Sciatic nerve (tissue), 2 donors: ENCODE measurements at regions not wholly inside any gene's neighbourhood (a gene's known extent, or its start where the extent isn't known, plus 50 kb on each side); places are given as distances from the start of the nearest gene placed in this dataset.

ENCODE experiments used
- ATAC-seq: fragments of 200-7000 bp; cut with Tn5 transposase; one replicate; pipeline ENCODE4 v1.9.1; 2020; ENCODE audit warnings: mild to moderate bottlenecking, moderate library complexity
- DNase-seq: peaks from one replicate; pipeline ENCODE4 v3.0.0-alpha.2; 2020; ENCODE audit warnings: low spot score
- intact Hi-C: fragments of 100-400 bp; cut with DNase I; formaldehyde crosslinking; loops from one replicate; pipeline ENCODE4 v1.14.2; 2022
- donor health status: DM: no; HTN: no; CAD: no.
- donor health status: DM: no; HTN: no; CAD: no.

GRCh38 chr3:162195147-162195546, 698.5 kb downstream of the OTOL1 start:
- intact Hi-C loops = no loop called here
- ATAC-seq (no peak), DNase-seq (no peak)

- no peak for ATAC-seq
- no peak for DNase-seq
- intact Hi-C loops = no loop called here
Observed at GRCh38 chr3:162196964-162197363, 700.4 kb downstream of the OTOL1 start.

GRCh38 chr3:162200836-162201235, 704.2 kb downstream of the OTOL1 start:
- ATAC-seq (no peak), DNase-seq (no peak)
- intact Hi-C loops = no loop called here

- DNase-seq (no peak), ATAC-seq (no peak)
- intact Hi-C loops = no loop called here
Observed at GRCh38 chr3:162206648-162207047, 710.0 kb downstream of the OTOL1 start.

GRCh38 chr3:162211470-162211869, 714.9 kb downstream of the OTOL1 start:
- intact Hi-C loops = no loop called here
- ATAC-seq = no peak

GRCh38 chr3:162213196-162213595, 716.6 kb downstream of the OTOL1 start:
- no peak for ATAC-seq
- no peak for DNase-seq
- intact Hi-C loops = no loop called here

More at GRCh38 chr3:162211470-162211869, 714.9 kb downstream of the OTOL1 start:
- no peak for DNase-seq

- no peak for DNase-seq
- intact Hi-C loops = no loop called here
- ATAC-seq = no peak
Observed at GRCh38 chr3:162213956-162214355, 717.3 kb downstream of the OTOL1 start.

GRCh38 chr3:162217647-162218046, 721.0 kb downstream of the OTOL1 start:
- DNase-seq = no peak
- intact Hi-C loops = no loop called here
- ATAC-seq = peak; percentile 80

- DNase-seq = no peak
- intact Hi-C loops = no loop called here
- ATAC-seq = no peak
Observed at GRCh38 chr3:162218479-162218878, 721.9 kb downstream of the OTOL1 start.

- ATAC-seq (no peak), DNase-seq (no peak)
- intact Hi-C loops = loop anchor here (5.0 kb wide), 1 partner anchor 1213 kb away; no protein-coding TSS in a partner anchor
Observed at GRCh38 chr3:162224746-162225145, 728.1 kb downstream of the OTOL1 start.

GRCh38 chr3:162236949-162237348, 740.3 kb downstream of the OTOL1 start:
- ATAC-seq (no peak), DNase-seq (no peak)
- intact Hi-C loops = no loop called here

- DNase-seq (no peak), ATAC-seq (no peak)
- intact Hi-C loops = no loop called here
Observed at GRCh38 chr3:162250782-162251181, 754.2 kb downstream of the OTOL1 start.

GRCh38 chr3:162262129-162262528, 765.5 kb downstream of the OTOL1 start:
- no peak for DNase-seq
- ATAC-seq = peak; percentile 38
- intact Hi-C loops = no loop called here

- no peak for DNase-seq
- intact Hi-C loops = no loop called here
- no peak for ATAC-seq
Observed at GRCh38 chr3:162263596-162263995, 767.0 kb downstream of the OTOL1 start.

GRCh38 chr3:162269636-162270458, 773.2 kb downstream of the OTOL1 start:
- intact Hi-C loops = no loop called here
- ATAC-seq (no peak), DNase-seq (no peak)

- no peak for DNase-seq
- intact Hi-C loops = no loop called here
- ATAC-seq = no peak
Observed at GRCh38 chr3:162274070-162274469, 777.5 kb downstream of the OTOL1 start.

GRCh38 chr3:162278834-162279233, 782.2 kb downstream of the OTOL1 start:
- DNase-seq (no peak), ATAC-seq (no peak)
- intact Hi-C loops = no loop called here

GRCh38 chr3:162285259-162285658, 788.7 kb downstream of the OTOL1 start:
- ATAC-seq (no peak), DNase-seq (no peak)
- intact Hi-C loops = no loop called here

GRCh38 chr3:162287600-162287999, 791.0 kb downstream of the OTOL1 start:
- DNase-seq = no peak
- intact Hi-C loops = no loop called here
- no peak for ATAC-seq

- ATAC-seq (no peak), DNase-seq (no peak)
- intact Hi-C loops = no loop called here
Observed at GRCh38 chr3:162292409-162292808, 795.8 kb downstream of the OTOL1 start.
